A549 (cell line): ENCODE measurements at regions not wholly inside any gene's neighbourhood (a gene's known extent, or its start where the extent isn't known, plus 50 kb on each side); places are given as distances from the start of the nearest gene placed in this dataset.

Source experiments
- ATAC-seq, 2 experiments: fragments of 200-7000 bp in 1 of 2; fragments of >200 bp in 1 of 2; cut with Nextera tagmentation in 1 of 2; cut with Tn5 transposase in 1 of 2; 3 replicates each; pipeline versions ENCODE4 v1.8.0 to v1.9.1; 2018 to 2020; ENCODE audit warnings: mild to moderate bottlenecking in 1 of 2, moderate library complexity in 1 of 2
- CTCF ChIA-PET: fragments of 300-600 bp; sonication (Branson Sonifier 250); formaldehyde crosslinking; extraction: SDS; loops from one replicate; lab custom pipeline; 2021; ENCODE audit warnings: antibody characterized with exemption, inconsistent platforms; lab: Yijun Ruan, JAX
- POLR2A ChIA-PET: fragments of 350-600 bp; formaldehyde crosslinking; extraction: SDS; loops from one replicate; lab custom pipeline; 2021; ENCODE audit warnings: antibody characterized with exemption, inconsistent platforms; lab: Yijun Ruan, JAX
- DNase-seq, 2 experiments: peaks; one replicate each; pipeline versions ENCODE4 v3.0.0 to v3.0.0-alpha.2; 2011 to 2016; ENCODE audit warnings: low read depth in 1 of 2, low spot score in 1 of 2
- FAIRE-seq: peaks from 2 replicates; lab custom pipeline; 2011; peaks lifted over from hg19 to GRCh38; lab: Jason Lieb, UNC
- H3K27ac ChIP-seq, 2 experiments: fragments of >200 bp; sonication (Bioruptor Twin); formaldehyde crosslinking; 3 replicates each; pipeline ENCODE4 v1.5.1; 2016 to 2017
- H3K4me1 ChIP-seq: fragments of >200 bp; sonication (Bioruptor Twin); formaldehyde crosslinking; 3 replicates; pipeline ENCODE4 v1.6.1; 2016
- H3K4me2 ChIP-seq: fragments of >200 bp; sonication (Bioruptor Twin); formaldehyde crosslinking; 3 replicates; pipeline ENCODE4 v1.6.1; 2016
- H3K4me3 ChIP-seq: fragments of >200 bp; sonication (Bioruptor Twin); formaldehyde crosslinking; 3 replicates; pipeline ENCODE4 v1.5.1; 2016
- H3K9me3 ChIP-seq: fragments of >200 bp; sonication (Bioruptor Twin); formaldehyde crosslinking; 3 replicates; pipeline ENCODE4 v1.6.1; 2016
- ATOH8 ChIP-seq: fragments of 250-450 bp; sonication (Bioruptor Pico); IDR thresholded peaks from 2 replicates; pipeline ENCODE4 v1.5.0; 2020; ENCODE audit warnings: low read depth, mild to moderate bottlenecking, moderate library complexity
- BHLHE40 ChIP-seq: IDR thresholded peaks from 2 replicates; pipeline ENCODE4 v1.6.1; 2012; ENCODE audit warnings: low read depth, low read length, inconsistent platforms
- CBX2 ChIP-seq: fragments of 200-600 bp; sonication (generic); IDR thresholded peaks from 2 replicates; pipeline ENCODE4 v1.6.1; 2016; ENCODE audit warnings: low read depth, mild to moderate bottlenecking, borderline replicate concordance
- CHD2 ChIP-seq: fragments of 150-350 bp; IDR thresholded peaks from 2 replicates; pipeline ENCODE4 v1.6.1; 2014; ENCODE audit warnings: low read length; ENCODE audit not compliant: partially characterized antibody
- CHD4 ChIP-seq: fragments of 200-600 bp; sonication (generic); IDR thresholded peaks from 2 replicates; pipeline ENCODE4 v1.6.1; 2016; ENCODE audit warnings: antibody characterized with exemption, mild to moderate bottlenecking, borderline replicate concordance
- FOSL2 ChIP-seq, 2 experiments: fragments of 450-650 bp in 1 of 2; fragments of >200 bp in 1 of 2; sonication (Bioruptor Twin) in 1 of 2; formaldehyde crosslinking; IDR thresholded peaks; 2 replicates each; pipeline versions ENCODE4 v1.5.0 to v1.6.1; 2016 to 2020; ENCODE audit warnings: mild to moderate bottlenecking in 1 of 2, moderate library complexity in 1 of 2
- HOXA7 ChIP-seq: fragments of 250-450 bp; sonication (Bioruptor Pico); IDR thresholded peaks from 2 replicates; pipeline ENCODE4 v1.5.0; 2020; ENCODE audit warnings: mild to moderate bottlenecking, moderate library complexity
- HOXB5 ChIP-seq: fragments of 250-450 bp; sonication (Bioruptor Pico); IDR thresholded peaks from 2 replicates; pipeline ENCODE4 v1.5.0; 2020; ENCODE audit warnings: mild to moderate bottlenecking, moderate library complexity
- JUN ChIP-seq, 2 experiments: fragments of >200 bp; sonication (Bioruptor Twin); formaldehyde crosslinking; IDR thresholded peaks; 2 replicates in 1 of 2; 3 replicates in 1 of 2; pipeline ENCODE4 v1.6.1; 2016 to 2017
- KDM1A ChIP-seq: fragments of 200-600 bp; sonication (generic); IDR thresholded peaks from 2 replicates; pipeline ENCODE4 v1.6.1; 2016; ENCODE audit warnings: low read depth, mild to moderate bottlenecking
- MAFK ChIP-seq: fragments of 450-650 bp; IDR thresholded peaks from 2 replicates; pipeline ENCODE4 v1.6.1; 2014; ENCODE audit not compliant: partially characterized antibody
- MAZ ChIP-seq: fragments of 150-350 bp; IDR thresholded peaks from 2 replicates; pipeline ENCODE4 v1.6.1; 2014; ENCODE audit warnings: antibody characterized with exemption, low read depth, low read length, borderline replicate concordance
- NFE2L2 ChIP-seq: fragments of 150-350 bp; conservative IDR thresholded peaks from 2 replicates; pipeline ENCODE4 v1.6.1; 2014; ENCODE audit warnings: low read length
- NR3C1 ChIP-seq: fragments of >200 bp; sonication (Bioruptor Twin); formaldehyde crosslinking; IDR thresholded peaks from 3 replicates; pipeline ENCODE4 v1.6.1; 2017
- POLR2A ChIP-seq: IDR thresholded peaks from 2 replicates; pipeline ENCODE4 v1.6.1; 2012; ENCODE audit warnings: mild to moderate bottlenecking, low read length
- POLR2AphosphoS2 ChIP-seq: conservative IDR thresholded peaks from 2 replicates; pipeline ENCODE4 v1.6.1; 2012; ENCODE audit warnings: low read length, improper control_type of control experiment, inconsistent platforms
- RARB ChIP-seq: fragments of 250-450 bp; sonication (Bioruptor Pico); IDR thresholded peaks from 2 replicates; pipeline ENCODE4 v1.8.0; 2021; ENCODE audit warnings: mild to moderate bottlenecking, moderate library complexity
- REST ChIP-seq: fragments of 200-600 bp; sonication (generic); IDR thresholded peaks from 2 replicates; pipeline ENCODE4 v1.6.1; 2016; ENCODE audit warnings: antibody characterized with exemption, mild to moderate bottlenecking, moderate library complexity
- RFX5 ChIP-seq: fragments of 450-650 bp; IDR thresholded peaks from 2 replicates; pipeline ENCODE4 v1.7.1; 2014; ENCODE audit warnings: antibody characterized with exemption, mild to moderate bottlenecking, moderate library complexity
- ZSCAN20 ChIP-seq: fragments of 250-450 bp; sonication (Bioruptor Pico); IDR thresholded peaks from 2 replicates; pipeline ENCODE4 v1.8.0; 2022; ENCODE audit warnings: mild to moderate bottlenecking, moderate library complexity
- WGBS: methylation state at CpG from one replicate; pipeline ENCODE4 v1.1.6; 2017; ENCODE audit errors: missing lambda C conversion rate; 5-methylcytosine and 5-hydroxymethylcytosine counted together
- TF ChIP-seq, protein P1 (sequence below): IDR thresholded peaks from 2 replicates; pipeline ENCODE4 v1.6.1; 2012
- TF ChIP-seq, protein P2 (sequence below): fragments of 250-450 bp; sonication (Bioruptor Pico); IDR thresholded peaks from 2 replicates; pipeline ENCODE4 v1.5.0; 2021; ENCODE audit warnings: mild to moderate bottlenecking, moderate library complexity, borderline replicate concordance
- TF ChIP-seq, protein P3 (sequence below): IDR thresholded peaks from 2 replicates; pipeline ENCODE4 v1.6.1; 2012
- TF ChIP-seq, protein P4 (sequence below): IDR thresholded peaks from 2 replicates; pipeline ENCODE4 v1.6.1; 2012; ENCODE audit warnings: low read depth, borderline replicate concordance
- TF ChIP-seq, protein P5 (sequence below): fragments of 450-650 bp; IDR thresholded peaks from 2 replicates; pipeline ENCODE4 v1.6.1; 2014; ENCODE audit warnings: antibody characterized with exemption

DNA sequence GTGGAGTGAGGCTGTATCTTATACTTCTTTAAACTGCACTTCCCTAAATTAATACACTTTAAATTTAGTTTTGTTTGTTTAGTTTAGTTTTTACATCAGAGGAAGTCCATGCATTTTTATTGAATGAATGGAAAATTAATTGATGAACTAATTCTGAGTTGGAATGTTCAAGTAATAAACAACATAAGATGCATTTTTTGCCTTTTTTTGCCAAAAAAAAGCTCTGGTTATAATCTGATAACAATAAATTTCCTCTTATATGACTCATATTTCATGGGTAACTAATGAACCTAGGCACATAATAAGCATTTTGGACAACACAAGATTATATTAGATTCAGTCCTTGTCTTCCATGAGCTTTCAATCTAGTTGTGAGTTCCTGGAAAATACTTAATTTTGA, 323.1 kb downstream of the CENPW start:
- H3K4me2 ChIP-seq, result no peak overlapping the region
- H3K4me3 ChIP-seq, result no peak overlapping the region
- no peak for TF ChIP-seq REST
- no peak for TF ChIP-seq BHLHE40
- TF ChIP-seq POLR2AphosphoS2, result no peak
- no peak for TF ChIP-seq NFE2L2
- TF ChIP-seq ZSCAN20 (CRISPR knock-in tag), result no peak
- TF ChIP-seq NR3C1, result no peak
- TF ChIP-seq, protein P1, sequence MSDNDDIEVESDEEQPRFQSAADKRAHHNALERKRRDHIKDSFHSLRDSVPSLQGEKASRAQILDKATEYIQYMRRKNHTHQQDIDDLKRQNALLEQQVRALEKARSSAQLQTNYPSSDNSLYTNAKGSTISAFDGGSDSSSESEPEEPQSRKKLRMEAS, result no peak
- no peak for TF ChIP-seq RARB (CRISPR knock-in tag)
- no peak for TF ChIP-seq JUN (IDR thresholded peaks at IDR 0.05)
- TF ChIP-seq RFX5, result no peak
- no peak for TF ChIP-seq HOXB5
- TF ChIP-seq, protein P2, sequence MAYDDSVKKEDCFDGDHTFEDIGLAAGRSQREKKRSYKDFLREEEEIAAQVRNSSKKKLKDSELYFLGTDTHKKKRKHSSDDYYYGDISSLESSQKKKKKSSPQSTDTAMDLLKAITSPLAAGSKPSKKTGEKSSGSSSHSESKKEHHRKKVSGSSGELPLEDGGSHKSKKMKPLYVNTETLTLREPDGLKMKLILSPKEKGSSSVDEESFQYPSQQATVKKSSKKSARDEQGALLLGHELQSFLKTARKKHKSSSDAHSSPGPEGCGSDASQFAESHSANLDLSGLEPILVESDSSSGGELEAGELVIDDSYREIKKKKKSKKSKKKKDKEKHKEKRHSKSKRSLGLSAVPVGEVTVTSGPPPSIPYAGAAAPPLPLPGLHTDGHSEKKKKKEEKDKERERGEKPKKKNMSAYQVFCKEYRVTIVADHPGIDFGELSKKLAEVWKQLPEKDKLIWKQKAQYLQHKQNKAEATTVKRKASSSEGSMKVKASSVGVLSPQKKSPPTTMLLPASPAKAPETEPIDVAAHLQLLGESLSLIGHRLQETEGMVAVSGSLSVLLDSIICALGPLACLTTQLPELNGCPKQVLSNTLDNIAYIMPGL (CRISPR knock-in tag), result no peak
- no peak for TF ChIP-seq MAFK
- no peak for TF ChIP-seq CBX2
- TF ChIP-seq, protein P3, sequence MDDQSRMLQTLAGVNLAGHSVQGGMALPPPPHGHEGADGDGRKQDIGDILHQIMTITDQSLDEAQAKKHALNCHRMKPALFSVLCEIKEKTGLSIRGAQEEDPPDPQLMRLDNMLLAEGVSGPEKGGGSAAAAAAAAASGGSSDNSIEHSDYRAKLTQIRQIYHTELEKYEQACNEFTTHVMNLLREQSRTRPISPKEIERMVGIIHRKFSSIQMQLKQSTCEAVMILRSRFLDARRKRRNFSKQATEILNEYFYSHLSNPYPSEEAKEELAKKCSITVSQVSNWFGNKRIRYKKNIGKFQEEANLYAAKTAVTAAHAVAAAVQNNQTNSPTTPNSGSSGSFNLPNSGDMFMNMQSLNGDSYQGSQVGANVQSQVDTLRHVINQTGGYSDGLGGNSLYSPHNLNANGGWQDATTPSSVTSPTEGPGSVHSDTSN, result no peak
- no peak for TF ChIP-seq HOXA7 (CRISPR knock-in tag)
- no peak for TF ChIP-seq CHD4
- TF ChIP-seq, all 56 proteins: peak for 0
- ATAC-seq (no peak), DNase-seq (no peak), FAIRE-seq (no peak)
- Histone ChIP-seq H3K4me1 (no peaks in the 10 kb centered on the region), H3K27ac (no peak overlapping the region), H3K9me3 (no peaks in the 10 kb centered on the region)
- CTCF ChIA-PET, result no interaction called here
- POLR2A ChIA-PET, result no interaction called here

GRCh38 chr6:126664271-126664670, 324.4 kb downstream of the CENPW start:
- FAIRE-seq (no peak), ATAC-seq (no peak), DNase-seq (no peak)
- ChIA-PET CTCF (no interaction called here), POLR2A (no interaction called here)
- Histone ChIP-seq H3K4me3 (no peak overlapping the region), H3K4me1 (no peaks in the 10 kb centered on the region), H3K4me2 (no peak overlapping the region), H3K27ac (no peak overlapping the region), H3K9me3 (no peaks in the 10 kb centered on the region)
- WGBS, result 47% methylated on average over 1 of the region's 1 CpG
- TF ChIP-seq NR3C1, result no peak
- no peak for TF ChIP-seq HOXA7 (CRISPR knock-in tag)

DNA sequence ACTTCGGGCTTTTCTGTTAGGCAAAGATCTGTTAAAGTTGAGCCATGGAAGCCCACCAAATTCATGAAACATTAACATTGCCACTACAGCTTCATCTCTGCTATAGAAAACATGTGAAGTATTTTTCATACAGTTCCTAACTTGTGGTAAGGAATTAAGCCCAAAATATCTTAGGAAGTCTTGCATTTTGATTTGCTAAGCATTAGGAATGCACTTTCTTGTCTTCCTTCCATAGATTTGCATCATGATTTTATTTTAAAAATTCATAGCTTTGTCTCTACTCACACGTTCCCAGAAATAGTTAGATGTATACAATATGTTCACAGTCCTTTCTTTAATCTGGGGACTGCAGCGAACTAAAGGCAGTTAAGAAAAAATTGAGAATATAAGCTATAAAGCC, 325.6 kb downstream of the CENPW start:
- TF ChIP-seq MAZ, result no peak
- TF ChIP-seq, protein P4, sequence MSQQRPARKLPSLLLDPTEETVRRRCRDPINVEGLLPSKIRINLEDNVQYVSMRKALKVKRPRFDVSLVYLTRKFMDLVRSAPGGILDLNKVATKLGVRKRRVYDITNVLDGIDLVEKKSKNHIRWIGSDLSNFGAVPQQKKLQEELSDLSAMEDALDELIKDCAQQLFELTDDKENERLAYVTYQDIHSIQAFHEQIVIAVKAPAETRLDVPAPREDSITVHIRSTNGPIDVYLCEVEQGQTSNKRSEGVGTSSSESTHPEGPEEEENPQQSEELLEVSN, result no peak
- TF ChIP-seq POLR2AphosphoS2, result no peak
- TF ChIP-seq ATOH8 (CRISPR knock-in tag), result no peak
- no peak for TF ChIP-seq FOSL2 (IDR thresholded peaks at IDR 0.05)
- TF ChIP-seq FOSL2 (CRISPR knock-in tag; IDR thresholded peaks at IDR 0.05), result no peak
- no peak for TF ChIP-seq KDM1A
- TF ChIP-seq, protein P5, sequence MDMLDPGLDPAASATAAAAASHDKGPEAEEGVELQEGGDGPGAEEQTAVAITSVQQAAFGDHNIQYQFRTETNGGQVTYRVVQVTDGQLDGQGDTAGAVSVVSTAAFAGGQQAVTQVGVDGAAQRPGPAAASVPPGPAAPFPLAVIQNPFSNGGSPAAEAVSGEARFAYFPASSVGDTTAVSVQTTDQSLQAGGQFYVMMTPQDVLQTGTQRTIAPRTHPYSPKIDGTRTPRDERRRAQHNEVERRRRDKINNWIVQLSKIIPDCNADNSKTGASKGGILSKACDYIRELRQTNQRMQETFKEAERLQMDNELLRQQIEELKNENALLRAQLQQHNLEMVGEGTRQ, result no peak
- no peak for TF ChIP-seq CHD2
- TF ChIP-seq POLR2A, result no peak
- no peak for TF ChIP-seq CHD4
- CTCF ChIA-PET, result interaction anchor here (1.6 kb wide), 1 partner anchor 8 kb away, joined by 3 read pairs; no protein-coding TSS in a partner anchor
- 52% methylated on average over 3 of the region's 3 CpGs for WGBS
- POLR2A ChIA-PET, result no interaction called here
- 0 out of 3 replicates have a peak, but pooled peaks cover 2% of the 10 kb centered on the region for H3K9me3 ChIP-seq
- H3K4me3 ChIP-seq, result no peak overlapping the region
- H3K4me1 ChIP-seq, result no peaks in the 10 kb centered on the region
- no peak for FAIRE-seq
- no peak overlapping the region for H3K27ac ChIP-seq
- H3K4me2 ChIP-seq, result no peak overlapping the region
- DNase-seq, result no peak
- no peak for ATAC-seq
